ENCODE measurements at regions not wholly inside any gene's neighbourhood (a gene's known extent, or its start where the extent isn't known, plus 50 kb on each side); places are given as distances from the start of the nearest gene placed in this dataset.

DNA sequence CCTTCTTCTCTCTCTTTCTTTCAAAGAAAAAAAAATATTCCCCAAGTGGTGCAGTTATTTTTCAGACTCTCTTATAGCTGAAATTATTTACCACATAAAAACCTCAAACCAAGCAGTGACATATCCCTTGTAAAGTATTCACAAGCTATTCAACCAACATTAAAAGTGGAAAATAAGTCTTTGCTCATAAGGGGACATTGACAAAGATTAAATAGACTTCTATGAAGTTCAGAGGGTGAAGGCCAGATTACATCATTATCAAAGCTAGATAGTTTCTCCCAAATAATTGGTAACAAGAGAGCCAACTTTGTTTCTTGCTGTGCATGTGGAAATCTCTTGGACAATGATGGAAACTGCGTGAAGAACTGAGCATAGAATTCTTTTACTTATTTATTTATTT, 379.8 kb upstream of the RSPO3 start:
- TF ChIP-seq, protein P1, sequence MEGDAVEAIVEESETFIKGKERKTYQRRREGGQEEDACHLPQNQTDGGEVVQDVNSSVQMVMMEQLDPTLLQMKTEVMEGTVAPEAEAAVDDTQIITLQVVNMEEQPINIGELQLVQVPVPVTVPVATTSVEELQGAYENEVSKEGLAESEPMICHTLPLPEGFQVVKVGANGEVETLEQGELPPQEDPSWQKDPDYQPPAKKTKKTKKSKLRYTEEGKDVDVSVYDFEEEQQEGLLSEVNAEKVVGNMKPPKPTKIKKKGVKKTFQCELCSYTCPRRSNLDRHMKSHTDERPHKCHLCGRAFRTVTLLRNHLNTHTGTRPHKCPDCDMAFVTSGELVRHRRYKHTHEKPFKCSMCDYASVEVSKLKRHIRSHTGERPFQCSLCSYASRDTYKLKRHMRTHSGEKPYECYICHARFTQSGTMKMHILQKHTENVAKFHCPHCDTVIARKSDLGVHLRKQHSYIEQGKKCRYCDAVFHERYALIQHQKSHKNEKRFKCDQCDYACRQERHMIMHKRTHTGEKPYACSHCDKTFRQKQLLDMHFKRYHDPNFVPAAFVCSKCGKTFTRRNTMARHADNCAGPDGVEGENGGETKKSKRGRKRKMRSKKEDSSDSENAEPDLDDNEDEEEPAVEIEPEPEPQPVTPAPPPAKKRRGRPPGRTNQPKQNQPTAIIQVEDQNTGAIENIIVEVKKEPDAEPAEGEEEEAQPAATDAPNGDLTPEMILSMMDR (IDR thresholded peaks at IDR 0.05): no peak
- no peak for TF ChIP-seq ZFX (IDR thresholded peaks at IDR 0.05; ENCODE audit: borderline replicate concordance)
